ENCODE measurements at regions not wholly inside any gene's neighbourhood (a gene's known extent, or its start where the extent isn't known, plus 50 kb on each side); places are given as distances from the start of the nearest gene placed in this dataset.

DNA sequence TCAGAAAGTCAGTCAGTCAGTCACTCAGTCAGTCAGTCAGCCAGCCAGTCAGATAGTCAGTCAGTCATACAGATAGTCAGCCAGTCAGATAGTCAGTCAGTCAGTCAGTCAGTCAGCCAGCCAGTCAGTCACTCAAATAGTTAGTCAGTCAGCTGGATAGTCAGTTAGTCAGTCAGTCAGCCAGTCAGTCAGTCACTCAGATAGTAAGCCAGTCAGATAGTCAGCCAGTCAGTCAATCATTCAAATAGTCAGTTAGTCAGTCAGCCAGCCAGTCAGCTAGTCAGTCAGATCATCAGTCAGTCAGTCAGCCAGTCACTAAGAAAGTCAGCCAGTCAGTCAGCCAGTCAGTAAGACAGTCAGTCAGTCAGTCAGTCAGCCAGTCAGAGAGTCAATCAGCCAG is 477.1 kb downstream of the AGTPBP1 start:
- no peaks in the 10 kb centered on the region for H3K9me3 ChIP-seq (ENCODE audit: low read length)
- TF ChIP-seq, protein P1, sequence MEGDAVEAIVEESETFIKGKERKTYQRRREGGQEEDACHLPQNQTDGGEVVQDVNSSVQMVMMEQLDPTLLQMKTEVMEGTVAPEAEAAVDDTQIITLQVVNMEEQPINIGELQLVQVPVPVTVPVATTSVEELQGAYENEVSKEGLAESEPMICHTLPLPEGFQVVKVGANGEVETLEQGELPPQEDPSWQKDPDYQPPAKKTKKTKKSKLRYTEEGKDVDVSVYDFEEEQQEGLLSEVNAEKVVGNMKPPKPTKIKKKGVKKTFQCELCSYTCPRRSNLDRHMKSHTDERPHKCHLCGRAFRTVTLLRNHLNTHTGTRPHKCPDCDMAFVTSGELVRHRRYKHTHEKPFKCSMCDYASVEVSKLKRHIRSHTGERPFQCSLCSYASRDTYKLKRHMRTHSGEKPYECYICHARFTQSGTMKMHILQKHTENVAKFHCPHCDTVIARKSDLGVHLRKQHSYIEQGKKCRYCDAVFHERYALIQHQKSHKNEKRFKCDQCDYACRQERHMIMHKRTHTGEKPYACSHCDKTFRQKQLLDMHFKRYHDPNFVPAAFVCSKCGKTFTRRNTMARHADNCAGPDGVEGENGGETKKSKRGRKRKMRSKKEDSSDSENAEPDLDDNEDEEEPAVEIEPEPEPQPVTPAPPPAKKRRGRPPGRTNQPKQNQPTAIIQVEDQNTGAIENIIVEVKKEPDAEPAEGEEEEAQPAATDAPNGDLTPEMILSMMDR (IDR thresholded peaks at IDR 0.05; ENCODE audit: low read length) = no peak
- no peak for TF ChIP-seq EZH2 (IDR thresholded peaks at IDR 0.05; ENCODE audit: borderline replicate concordance, low read length)

DNA sequence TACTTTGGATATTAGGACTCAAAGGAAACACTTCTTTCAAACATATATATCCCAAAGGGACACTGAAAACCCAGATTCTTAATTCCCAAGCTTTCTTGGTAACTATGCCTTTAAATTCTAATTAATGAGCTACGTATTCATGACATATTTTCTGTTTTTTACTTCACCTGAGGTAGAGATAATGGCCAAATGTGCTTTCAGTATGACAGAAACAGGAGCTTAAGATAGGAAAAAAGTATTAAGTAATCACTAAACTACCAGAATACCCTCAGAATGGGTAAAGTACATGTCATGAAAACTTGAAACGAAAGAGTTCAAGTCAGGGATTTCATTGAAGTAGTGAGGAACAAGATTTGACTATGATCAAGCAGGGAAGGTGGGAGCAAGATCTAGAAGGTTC is 478.5 kb downstream of the AGTPBP1 start:
- Histone ChIP-seq H3K79me2 (ENCODE audit: insufficient read depth, low read length) (no peaks in the 10 kb centered on the region), H3K27ac (ENCODE audit: low read depth, low read length, poor library complexity, severe bottlenecking) (no peak overlapping the region), H3K4me1 (ENCODE audit: insufficient read depth, low read length, severe bottlenecking) (no peaks in the 10 kb centered on the region), H3K4me3 (ENCODE audit: low read depth, low read length, poor library complexity, severe bottlenecking) (no peak overlapping the region), H2AFZ (ENCODE audit: low read length) (no peak overlapping the region), H4K20me1 (ENCODE audit: insufficient read depth, low read length) (no peaks in the 10 kb centered on the region), H3F3A (ENCODE audit: insufficient read depth, low read length) (no peaks in the 10 kb centered on the region), H3K36me3 (ENCODE audit: insufficient read depth, low read length) (no peaks in the 10 kb centered on the region), H3K4me2 (ENCODE audit: low read length) (no peak overlapping the region), H3K9ac (ENCODE audit: low read length) (no peak overlapping the region), H3K27me3 (ENCODE audit: insufficient read depth, low read length) (no peaks in the 10 kb centered on the region), H3K9me2 (ENCODE audit: low read depth, low read length) (no peaks in the 10 kb centered on the region), H3K9me3 (ENCODE audit: low read length) (no peaks in the 10 kb centered on the region)
- no peak for TF ChIP-seq EZH2 (IDR thresholded peaks at IDR 0.05; ENCODE audit: borderline replicate concordance, low read length)
- TF ChIP-seq, protein P1 (IDR thresholded peaks at IDR 0.05; ENCODE audit: low read length) = no peak

More for the DNA sequence above, 477.1 kb downstream of the AGTPBP1 start:
- no peaks in the 10 kb centered on the region for H3K36me3 ChIP-seq (ENCODE audit: insufficient read depth, low read length)
- H3K27ac ChIP-seq (ENCODE audit: low read depth, low read length, poor library complexity, severe bottlenecking) = no peak overlapping the region
- H2AFZ ChIP-seq (ENCODE audit: low read length) = no peak overlapping the region
- no peak overlapping the region for H3K9ac ChIP-seq (ENCODE audit: low read length)
- H3K4me1 ChIP-seq (ENCODE audit: insufficient read depth, low read length, severe bottlenecking) = no peaks in the 10 kb centered on the region
- H4K20me1 ChIP-seq (ENCODE audit: insufficient read depth, low read length) = no peaks in the 10 kb centered on the region
- no peaks in the 10 kb centered on the region for H3F3A ChIP-seq (ENCODE audit: insufficient read depth, low read length)
- H3K27me3 ChIP-seq (ENCODE audit: insufficient read depth, low read length) = no peaks in the 10 kb centered on the region
- no peak overlapping the region for H3K4me3 ChIP-seq (ENCODE audit: low read depth, low read length, poor library complexity, severe bottlenecking)
- H3K4me2 ChIP-seq (ENCODE audit: low read length) = no peak overlapping the region
- H3K9me2 ChIP-seq (ENCODE audit: low read depth, low read length) = no peaks in the 10 kb centered on the region
- no peaks in the 10 kb centered on the region for H3K79me2 ChIP-seq (ENCODE audit: insufficient read depth, low read length)

DNA sequence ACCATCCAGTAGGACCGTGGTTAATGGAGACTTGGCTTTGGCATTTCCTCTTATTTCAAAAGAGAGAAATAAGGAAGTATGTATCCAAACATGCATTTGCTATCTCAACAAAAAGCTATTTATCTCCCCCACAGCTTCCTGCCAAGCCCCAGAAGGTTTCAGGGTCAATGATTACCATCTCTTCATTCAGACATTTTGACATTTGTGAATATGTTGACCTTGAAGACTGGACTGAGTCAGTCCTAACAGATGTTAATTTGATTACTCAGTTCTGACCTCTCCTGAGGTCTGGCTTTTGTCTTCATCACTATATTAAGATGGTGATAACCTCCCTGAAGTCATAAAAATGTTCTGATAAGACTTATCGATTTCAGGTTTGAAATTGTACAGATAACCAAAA is 479.4 kb downstream of the AGTPBP1 start:
- Histone ChIP-seq H4K20me1 (ENCODE audit: insufficient read depth, low read length) (no peaks in the 10 kb centered on the region), H3K79me2 (ENCODE audit: insufficient read depth, low read length) (no peaks in the 10 kb centered on the region), H3K9me3 (ENCODE audit: low read length) (no peaks in the 10 kb centered on the region), H3K36me3 (ENCODE audit: insufficient read depth, low read length) (no peaks in the 10 kb centered on the region), H3K4me2 (ENCODE audit: low read length) (no peak overlapping the region), H3K27ac (ENCODE audit: low read depth, low read length, poor library complexity, severe bottlenecking) (no peak overlapping the region), H3K27me3 (ENCODE audit: insufficient read depth, low read length) (no peaks in the 10 kb centered on the region), H3K9ac (ENCODE audit: low read length) (no peak overlapping the region), H3F3A (ENCODE audit: insufficient read depth, low read length) (no peaks in the 10 kb centered on the region), H3K4me1 (ENCODE audit: insufficient read depth, low read length, severe bottlenecking) (no peaks in the 10 kb centered on the region), H2AFZ (ENCODE audit: low read length) (no peak overlapping the region), H3K9me2 (ENCODE audit: low read depth, low read length) (no peaks in the 10 kb centered on the region), H3K4me3 (ENCODE audit: low read depth, low read length, poor library complexity, severe bottlenecking) (no peak overlapping the region)
- TF ChIP-seq, protein P1 (IDR thresholded peaks at IDR 0.05; ENCODE audit: low read length) = no peak
- no peak for TF ChIP-seq EZH2 (IDR thresholded peaks at IDR 0.05; ENCODE audit: borderline replicate concordance, low read length)
